GM23338 (cell line): ENCODE measurements at regions not wholly inside any gene's neighbourhood (a gene's known extent, or its start where the extent isn't known, plus 50 kb on each side); places are given as distances from the start of the nearest gene placed in this dataset.

Experiments
- ATAC-seq: fragments of 200-7000 bp; cut with Tn5 transposase; 3 replicates; pipeline ENCODE4 v1.9.1; 2020
- DNase-seq: peaks from one replicate; pipeline ENCODE4 v3.0.0-alpha.2; 2015; ENCODE audit warnings: low spot score
- H2AFZ ChIP-seq: fragments of 200-600 bp; sonication (generic); 2 replicates; pipeline ENCODE4 v1.8.0; 2016; ENCODE audit warnings: antibody characterized with exemption, mild to moderate bottlenecking, moderate library complexity
- H3F3A ChIP-seq: fragments of 200-600 bp; sonication (generic); replicated peaks from 2 replicates; pipeline ENCODE4 v1.8.0; 2017; ENCODE audit warnings: antibody characterized with exemption, mixed run types, low read depth
- H3K27ac ChIP-seq: fragments of 200-600 bp; sonication (generic); 2 replicates; pipeline ENCODE4 v1.6.1; 2016; ENCODE audit warnings: low read depth
- H3K27me3 ChIP-seq: fragments of 200-600 bp; sonication (generic); 2 replicates; pipeline ENCODE4 v1.8.0; 2016; ENCODE audit warnings: mild to moderate bottlenecking, mixed run types, moderate library complexity; ENCODE audit not compliant: insufficient read depth
- H3K36me3 ChIP-seq: fragments of 200-600 bp; sonication (generic); 2 replicates; pipeline ENCODE4 v1.8.0; 2016; ENCODE audit warnings: mild to moderate bottlenecking; ENCODE audit not compliant: insufficient read depth
- H3K4me1 ChIP-seq: fragments of 200-600 bp; sonication (generic); 2 replicates; pipeline ENCODE4 v1.8.0; 2016; ENCODE audit warnings: mild to moderate bottlenecking, moderate library complexity; ENCODE audit not compliant: insufficient read depth
- H3K4me2 ChIP-seq: fragments of 200-600 bp; sonication (generic); 2 replicates; pipeline ENCODE4 v1.7.1; 2017; ENCODE audit warnings: mixed run types
- H3K4me3 ChIP-seq: fragments of 200-600 bp; sonication (generic); 2 replicates; pipeline ENCODE4 v1.6.1; 2016; ENCODE audit warnings: mixed run types
- H3K79me2 ChIP-seq: fragments of 200-600 bp; sonication (generic); replicated peaks from 2 replicates; pipeline ENCODE4 v1.8.0; 2017; ENCODE audit warnings: mild to moderate bottlenecking; ENCODE audit not compliant: insufficient read depth
- H3K9me2 ChIP-seq: fragments of 200-600 bp; sonication (generic); 2 replicates; pipeline ENCODE4 v1.8.0; 2017; ENCODE audit not compliant: insufficient read depth
- H4K20me1 ChIP-seq: fragments of 200-600 bp; sonication (generic); replicated peaks from 2 replicates; pipeline ENCODE4 v1.8.0; 2017; ENCODE audit warnings: mild to moderate bottlenecking; ENCODE audit not compliant: insufficient read depth
- H3K27ac Mint-ChIP-seq: 2 replicates; pipeline ENCODE4 v1.8.0; 2020; ENCODE audit warnings: inconsistent platforms, mild to moderate bottlenecking, moderate library complexity, mixed read lengths
- H3K27me3 Mint-ChIP-seq: 3 replicates; pipeline ENCODE4 v1.8.0; 2022; ENCODE audit warnings: low read depth, mild to moderate bottlenecking, moderate library complexity, mixed read lengths, inconsistent platforms; ENCODE audit not compliant: insufficient read depth, poor library complexity
- H3K36me3 Mint-ChIP-seq: 3 replicates; pipeline ENCODE4 v1.8.0; 2021; ENCODE audit warnings: low read depth, mild to moderate bottlenecking, inconsistent platforms, moderate library complexity, mixed read lengths
- H3K4me1 Mint-ChIP-seq: 3 replicates; pipeline ENCODE4 v1.8.0; 2020; ENCODE audit warnings: mild to moderate bottlenecking, inconsistent platforms, mixed read lengths
- H3K4me3 Mint-ChIP-seq: 3 replicates; pipeline ENCODE4 v1.8.0; 2021; ENCODE audit warnings: moderate library complexity, mild to moderate bottlenecking, inconsistent platforms, mixed read lengths
- H3K9me3 Mint-ChIP-seq: 3 replicates; pipeline ENCODE4 v1.8.0; 2020; ENCODE audit warnings: moderate library complexity, mild to moderate bottlenecking, inconsistent platforms, mixed read lengths
- CTCF ChIP-seq, 2 experiments: fragments of 200-600 bp in 1 of 2; sonication (generic) in 1 of 2; conservative IDR thresholded peaks; 2 replicates each; pipeline versions ENCODE4 v1.5.1 to v1.6.1; 2016 to 2017; ENCODE audit warnings: antibody characterized with exemption in 2 of 2, low read depth in 2 of 2, mild to moderate bottlenecking in 2 of 2, moderate library complexity in 1 of 2
- EZH2 ChIP-seq: fragments of 200-600 bp; sonication (generic); IDR thresholded peaks from one replicate; pipeline ENCODE4 v1.8.0; 2017; ENCODE audit warnings: antibody characterized with exemption, mild to moderate bottlenecking, low read depth; ENCODE audit not compliant: unreplicated experiment
- JUNB ChIP-seq: IDR thresholded peaks from one replicate; pipeline ENCODE4 v1.6.1; 2016; ENCODE audit warnings: antibody characterized with exemption; ENCODE audit not compliant: unreplicated experiment
- NANOG ChIP-seq: IDR thresholded peaks from 2 replicates; pipeline ENCODE4 v1.6.1; 2016; ENCODE audit warnings: antibody characterized with exemption, borderline replicate concordance
- ZNF114 ChIP-seq: fragments of 250-450 bp; sonication (Bioruptor Pico); IDR thresholded peaks from 2 replicates; pipeline ENCODE4 v1.5.0; 2020; ENCODE audit warnings: mild to moderate bottlenecking, moderate library complexity
- ZNF331 ChIP-seq: fragments of 250-450 bp; sonication (Bioruptor Pico); IDR thresholded peaks from 2 replicates; pipeline ENCODE4 v1.5.0; 2020; ENCODE audit warnings: low read depth, mild to moderate bottlenecking, moderate library complexity
- TF ChIP-seq, protein P1 (sequence below): fragments of 250-450 bp; sonication (Bioruptor Pico); IDR thresholded peaks from 2 replicates; pipeline ENCODE4 v1.5.0; 2020; ENCODE audit warnings: mild to moderate bottlenecking, moderate library complexity

DNA sequence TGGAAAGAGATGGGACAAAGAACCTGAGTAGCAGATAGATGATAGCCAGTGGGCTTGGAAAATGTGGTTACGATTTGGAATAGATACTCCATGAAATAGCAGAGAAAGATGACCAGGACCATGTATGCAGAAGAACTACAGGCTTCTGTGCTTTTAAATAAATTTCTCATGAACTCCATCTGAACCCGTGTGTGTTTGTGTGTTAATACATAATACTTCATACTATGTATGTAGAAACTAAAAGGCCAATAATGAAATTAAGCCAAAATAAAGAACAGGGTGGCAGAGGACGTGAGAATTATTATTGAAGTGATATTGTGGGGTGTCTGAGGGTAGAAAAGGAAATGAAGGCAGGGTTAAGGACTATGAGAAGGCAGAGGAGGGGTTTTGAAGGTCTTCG, 385.1 kb upstream of the RPS23 start:
- Histone ChIP-seq H3K36me3 (no peaks in the 10 kb centered on the region), H3K4me1 (peaks cover 5% of the 10 kb centered on the region; the same call in 1 of the 2 replicates), H3K9me2 (peaks cover 14% of the 10 kb centered on the region), H3K4me3 (no peak overlapping the region), H3K27ac (no peak overlapping the region), H3K27me3 (no peaks in the 10 kb centered on the region), H4K20me1 (no peaks in the 10 kb centered on the region), H2AFZ (no peak overlapping the region), H3F3A (no peaks in the 10 kb centered on the region), H3K4me2 (no peak overlapping the region), H3K79me2 (no peaks in the 10 kb centered on the region)
- Mint-ChIP-seq H3K27ac (no peak overlapping the region), H3K27me3 (no peaks in the 10 kb centered on the region), H3K36me3 (no peaks in the 10 kb centered on the region), H3K4me1 (no peaks in the 10 kb centered on the region), H3K4me3 (no peak overlapping the region), H3K9me3 (no peaks in the 10 kb centered on the region)
- ATAC-seq = no peak
- no peak for DNase-seq
- TF ChIP-seq NANOG (no peak), ZNF331 (CRISPR knock-in tag) (no peak), CTCF (conservative IDR thresholded peaks at IDR 0.05; ENCODE audit: low read depth in 2 of 2) (no peak), JUNB (no peak), ZNF114 (CRISPR knock-in tag) (no peak), EZH2 (no peak)
- TF ChIP-seq, protein P1, sequence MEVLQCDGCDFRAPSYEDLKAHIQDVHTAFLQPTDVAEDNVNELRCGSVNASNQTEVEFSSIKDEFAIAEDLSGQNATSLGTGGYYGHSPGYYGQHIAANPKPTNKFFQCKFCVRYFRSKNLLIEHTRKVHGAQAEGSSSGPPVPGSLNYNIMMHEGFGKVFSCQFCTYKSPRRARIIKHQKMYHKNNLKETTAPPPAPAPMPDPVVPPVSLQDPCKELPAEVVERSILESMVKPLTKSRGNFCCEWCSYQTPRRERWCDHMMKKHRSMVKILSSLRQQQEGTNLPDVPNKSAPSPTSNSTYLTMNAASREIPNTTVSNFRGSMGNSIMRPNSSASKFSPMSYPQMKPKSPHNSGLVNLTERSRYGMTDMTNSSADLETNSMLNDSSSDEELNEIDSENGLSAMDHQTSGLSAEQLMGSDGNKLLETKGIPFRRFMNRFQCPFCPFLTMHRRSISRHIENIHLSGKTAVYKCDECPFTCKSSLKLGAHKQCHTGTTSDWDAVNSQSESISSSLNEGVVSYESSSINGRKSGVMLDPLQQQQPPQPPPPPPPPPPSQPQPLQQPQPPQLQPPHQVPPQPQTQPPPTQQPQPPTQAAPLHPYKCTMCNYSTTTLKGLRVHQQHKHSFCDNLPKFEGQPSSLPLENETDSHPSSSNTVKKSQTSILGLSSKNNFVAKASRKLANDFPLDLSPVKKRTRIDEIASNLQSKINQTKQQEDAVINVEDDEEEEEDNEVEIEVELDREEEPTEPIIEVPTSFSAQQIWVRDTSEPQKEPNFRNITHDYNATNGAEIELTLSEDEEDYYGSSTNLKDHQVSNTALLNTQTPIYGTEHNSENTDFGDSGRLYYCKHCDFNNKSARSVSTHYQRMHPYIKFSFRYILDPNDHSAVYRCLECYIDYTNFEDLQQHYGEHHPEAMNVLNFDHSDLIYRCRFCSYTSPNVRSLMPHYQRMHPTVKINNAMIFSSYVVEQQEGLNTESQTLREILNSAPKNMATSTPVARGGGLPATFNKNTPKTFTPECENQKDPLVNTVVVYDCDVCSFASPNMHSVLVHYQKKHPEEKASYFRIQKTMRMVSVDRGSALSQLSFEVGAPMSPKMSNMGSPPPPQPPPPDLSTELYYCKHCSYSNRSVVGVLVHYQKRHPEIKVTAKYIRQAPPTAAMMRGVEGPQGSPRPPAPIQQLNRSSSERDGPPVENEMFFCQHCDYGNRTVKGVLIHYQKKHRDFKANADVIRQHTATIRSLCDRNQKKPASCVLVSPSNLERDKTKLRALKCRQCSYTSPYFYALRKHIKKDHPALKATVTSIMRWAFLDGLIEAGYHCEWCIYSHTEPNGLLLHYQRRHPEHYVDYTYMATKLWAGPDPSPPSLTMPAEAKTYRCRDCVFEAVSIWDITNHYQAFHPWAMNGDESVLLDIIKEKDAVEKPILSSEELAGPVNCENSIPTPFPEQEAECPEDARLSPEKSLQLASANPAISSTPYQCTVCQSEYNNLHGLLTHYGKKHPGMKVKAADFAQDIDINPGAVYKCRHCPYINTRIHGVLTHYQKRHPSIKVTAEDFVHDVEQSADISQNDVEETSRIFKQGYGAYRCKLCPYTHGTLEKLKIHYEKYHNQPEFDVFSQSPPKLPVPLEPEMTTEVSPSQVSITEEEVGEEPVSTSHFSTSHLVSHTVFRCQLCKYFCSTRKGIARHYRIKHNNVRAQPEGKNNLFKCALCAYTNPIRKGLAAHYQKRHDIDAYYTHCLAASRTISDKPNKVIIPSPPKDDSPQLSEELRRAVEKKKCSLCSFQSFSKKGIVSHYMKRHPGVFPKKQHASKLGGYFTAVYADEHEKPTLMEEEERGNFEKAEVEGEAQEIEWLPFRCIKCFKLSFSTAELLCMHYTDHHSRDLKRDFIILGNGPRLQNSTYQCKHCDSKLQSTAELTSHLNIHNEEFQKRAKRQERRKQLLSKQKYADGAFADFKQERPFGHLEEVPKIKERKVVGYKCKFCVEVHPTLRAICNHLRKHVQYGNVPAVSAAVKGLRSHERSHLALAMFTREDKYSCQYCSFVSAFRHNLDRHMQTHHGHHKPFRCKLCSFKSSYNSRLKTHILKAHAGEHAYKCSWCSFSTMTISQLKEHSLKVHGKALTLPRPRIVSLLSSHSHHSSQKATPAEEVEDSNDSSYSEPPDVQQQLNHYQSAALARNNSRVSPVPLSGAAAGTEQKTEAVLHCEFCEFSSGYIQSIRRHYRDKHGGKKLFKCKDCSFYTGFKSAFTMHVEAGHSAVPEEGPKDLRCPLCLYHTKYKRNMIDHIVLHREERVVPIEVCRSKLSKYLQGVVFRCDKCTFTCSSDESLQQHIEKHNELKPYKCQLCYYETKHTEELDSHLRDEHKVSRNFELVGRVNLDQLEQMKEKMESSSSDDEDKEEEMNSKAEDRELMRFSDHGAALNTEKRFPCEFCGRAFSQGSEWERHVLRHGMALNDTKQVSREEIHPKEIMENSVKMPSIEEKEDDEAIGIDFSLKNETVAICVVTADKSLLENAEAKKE = no peak
